ENCODE measurements at regions not wholly inside any gene's neighbourhood (a gene's known extent, or its start where the extent isn't known, plus 50 kb on each side); places are given as distances from the start of the nearest gene placed in this dataset.

GRCh38 chr20:43341511-43341910 is 116.2 kb upstream of the SRSF6 start:
- no peak for TF ChIP-seq EZH2 (IDR thresholded peaks at IDR 0.05; ENCODE audit: insufficient read depth, poor library complexity, severe bottlenecking)
- no peak for TF ChIP-seq EZH2phosphoT487 (IDR thresholded peaks at IDR 0.05; ENCODE audit: insufficient read depth, low read depth)

All from GM23248 (cell line).